ENCODE measurements at regions not wholly inside any gene's neighbourhood (a gene's known extent, or its start where the extent isn't known, plus 50 kb on each side); places are given as distances from the start of the nearest gene placed in this dataset.

DNA sequence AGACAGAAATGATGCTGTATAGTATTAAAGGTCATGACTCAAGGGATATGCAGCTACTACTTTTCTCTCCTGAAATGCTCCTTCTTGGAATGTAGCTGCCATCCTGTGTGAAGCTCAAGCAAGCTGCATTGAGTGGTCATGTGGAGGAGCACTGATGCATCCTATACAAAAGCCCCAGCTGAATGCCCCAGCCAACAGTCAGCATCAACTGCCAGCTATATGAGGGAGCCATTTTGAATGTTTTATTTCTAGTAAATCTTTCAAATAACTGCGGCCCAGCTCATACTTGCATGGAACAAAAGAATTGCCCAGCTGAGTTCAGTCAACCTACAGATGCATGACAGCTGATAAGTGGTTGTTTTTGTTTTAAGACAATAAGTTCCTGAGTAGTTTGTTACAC lies 165.0 kb upstream of the GEMIN8 start:
- TF ChIP-seq POLR2AphosphoS5 (IDR thresholded peaks at IDR 0.05; ENCODE audit: borderline replicate concordance, low read depth, low read length) (no peak), EZH2 (IDR thresholded peaks at IDR 0.05) (no peak), FOXP2 (optimal IDR thresholded peaks at IDR 0.05; ENCODE audit: control extremely low read depth, extremely low read length, insufficient read depth) (no peak)
